SK-N-SH treated with all-trans-retinoic acid at 6 μM for 48 hours (cell line): ENCODE measurements at regions not wholly inside any gene's neighbourhood (a gene's known extent, or its start where the extent isn't known, plus 50 kb on each side); places are given as distances from the start of the nearest gene placed in this dataset.

ENCODE experiments used
- ATAC-seq: fragments of 200-7000 bp; cut with Tn5 transposase; 3 replicates; pipeline ENCODE4 v1.9.1; 2020; ENCODE audit warnings: mild to moderate bottlenecking, moderate library complexity
- ARNTL ChIP-seq: fragments of 450-650 bp; formaldehyde crosslinking; IDR thresholded peaks from 2 replicates; pipeline ENCODE4 v1.5.0; 2020; ENCODE audit warnings: low read depth, mild to moderate bottlenecking, moderate library complexity, borderline replicate concordance
- BACH2 ChIP-seq: fragments of 250-450 bp; sonication (Bioruptor Pico); IDR thresholded peaks from 2 replicates; pipeline ENCODE4 v1.9.0; 2021; ENCODE audit warnings: mild to moderate bottlenecking, borderline replicate concordance
- CSDC2 ChIP-seq: fragments of 250-450 bp; sonication (Bioruptor Pico); IDR thresholded peaks from 2 replicates; pipeline ENCODE4 v1.5.0; 2020; ENCODE audit warnings: mild to moderate bottlenecking, moderate library complexity
- ESRRG ChIP-seq: fragments of 250-450 bp; sonication (Bioruptor Pico); IDR thresholded peaks from 2 replicates; pipeline ENCODE4 v1.6.1; 2021; ENCODE audit warnings: mild to moderate bottlenecking
- ISL1 ChIP-seq: fragments of 250-450 bp; sonication (Bioruptor Pico); IDR thresholded peaks from 2 replicates; pipeline ENCODE4 v2.1.2; 2022; ENCODE audit warnings: mild to moderate bottlenecking, moderate library complexity
- OSR1 ChIP-seq: fragments of 250-450 bp; sonication (Bioruptor Pico); IDR thresholded peaks from 2 replicates; pipeline ENCODE4 v1.8.0; 2022; ENCODE audit warnings: moderate library complexity, mild to moderate bottlenecking, inconsistent platforms
- PPARA ChIP-seq: fragments of 250-450 bp; sonication (Bioruptor Pico); IDR thresholded peaks from 2 replicates; pipeline ENCODE4 v1.5.0; 2020; ENCODE audit warnings: mild to moderate bottlenecking, borderline replicate concordance
- RARB ChIP-seq: fragments of 250-450 bp; sonication (Bioruptor Pico); IDR thresholded peaks from 2 replicates; pipeline ENCODE4 v1.8.0; 2021; ENCODE audit warnings: mild to moderate bottlenecking, moderate library complexity
- SNAI2 ChIP-seq: fragments of 250-450 bp; sonication (Bioruptor Pico); IDR thresholded peaks from 2 replicates; pipeline ENCODE4 v1.5.0; 2020; ENCODE audit warnings: mild to moderate bottlenecking, moderate library complexity
- TOX ChIP-seq: fragments of 250-450 bp; sonication (Bioruptor Pico); IDR thresholded peaks from 2 replicates; pipeline ENCODE4 v1.8.0; 2021; ENCODE audit warnings: mild to moderate bottlenecking, moderate library complexity, borderline replicate concordance
- ZFP3 ChIP-seq: fragments of 250-450 bp; sonication (Bioruptor Pico); IDR thresholded peaks from 2 replicates; pipeline ENCODE4 v1.5.0; 2020; ENCODE audit warnings: mild to moderate bottlenecking, moderate library complexity
- ZFP30 ChIP-seq: fragments of 450-650 bp; formaldehyde crosslinking; IDR thresholded peaks from 2 replicates; pipeline ENCODE4 v1.5.0; 2022; ENCODE audit warnings: mild to moderate bottlenecking, moderate library complexity
- ZNF565 ChIP-seq: fragments of 450-650 bp; formaldehyde crosslinking; conservative IDR thresholded peaks from 2 replicates; pipeline ENCODE4 v1.5.0; 2020; ENCODE audit warnings: low read depth, mild to moderate bottlenecking, moderate library complexity
- ZNF70 ChIP-seq: fragments of 450-650 bp; formaldehyde crosslinking; IDR thresholded peaks from 2 replicates; pipeline ENCODE4 v1.5.0; 2020; ENCODE audit warnings: mild to moderate bottlenecking, moderate library complexity
- ZNF8 ChIP-seq: fragments of 450-650 bp; formaldehyde crosslinking; IDR thresholded peaks from 2 replicates; pipeline ENCODE4 v1.5.0; 2020; ENCODE audit warnings: mild to moderate bottlenecking, moderate library complexity
- TF ChIP-seq, protein P1 (sequence below): fragments of 250-450 bp; sonication (Bioruptor Pico); IDR thresholded peaks from 2 replicates; pipeline ENCODE4 v1.5.1; 2020; ENCODE audit warnings: low read depth, mild to moderate bottlenecking, moderate library complexity
- TF ChIP-seq, protein P2 (sequence below): fragments of 250-450 bp; sonication (Bioruptor Pico); IDR thresholded peaks from 2 replicates; pipeline ENCODE4 v1.5.0; 2020; ENCODE audit warnings: mild to moderate bottlenecking, moderate library complexity
- TF ChIP-seq, protein P3 (sequence below): fragments of 250-450 bp; sonication (Bioruptor Pico); IDR thresholded peaks from 2 replicates; pipeline ENCODE4 v1.8.0; 2020; ENCODE audit warnings: mild to moderate bottlenecking, moderate library complexity, borderline replicate concordance
- TF ChIP-seq, protein P4 (sequence below): fragments of 250-450 bp; sonication (Bioruptor Pico); IDR thresholded peaks from 2 replicates; pipeline ENCODE4 v1.8.0; 2021; ENCODE audit warnings: low read depth, mild to moderate bottlenecking, moderate library complexity, borderline replicate concordance
- TF ChIP-seq, protein P5 (sequence below): fragments of 250-450 bp; sonication (Bioruptor Pico); IDR thresholded peaks from 2 replicates; pipeline ENCODE4 v1.5.1; 2021; ENCODE audit warnings: mild to moderate bottlenecking, moderate library complexity

DNA sequence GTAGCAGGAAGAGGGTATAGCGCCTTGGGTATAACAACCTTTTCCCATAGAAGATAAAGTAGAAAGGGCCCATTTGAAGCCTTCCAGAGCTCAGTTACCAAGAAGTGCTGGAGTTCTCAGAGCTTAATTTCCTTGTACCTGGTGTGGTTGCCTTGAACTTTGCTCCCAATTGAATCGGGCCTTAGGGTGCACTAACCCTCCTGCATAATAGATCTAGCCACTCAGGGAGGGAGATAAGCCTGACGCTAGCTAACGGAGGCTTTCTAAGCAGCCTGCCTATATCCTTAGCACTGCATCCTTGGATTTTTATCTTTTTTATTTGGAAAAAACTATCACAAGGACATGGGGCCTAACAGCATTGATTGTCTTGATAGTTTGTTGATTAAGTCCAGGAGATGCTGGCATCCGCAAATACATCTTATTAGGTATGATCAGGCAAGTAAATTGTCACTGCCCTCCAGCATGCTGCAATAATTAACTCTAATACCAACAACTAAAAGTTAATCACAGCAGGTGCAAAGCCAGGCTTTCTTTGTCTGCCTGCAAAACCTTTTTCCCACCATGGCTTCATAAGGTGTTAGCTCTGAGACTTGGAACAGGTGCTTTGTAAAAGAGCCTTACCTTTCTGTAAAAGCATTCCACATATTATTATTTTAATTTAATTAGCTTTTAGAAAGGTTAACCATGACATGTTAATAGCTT lies 199.4 kb downstream of the SREK1 start (continued):
- TF ChIP-seq ZNF70 (CRISPR knock-in tag) (no peak), OSR1 (CRISPR knock-in tag) (no peak), PPARA (CRISPR knock-in tag) (no peak), SNAI2 (no peak)

DNA sequence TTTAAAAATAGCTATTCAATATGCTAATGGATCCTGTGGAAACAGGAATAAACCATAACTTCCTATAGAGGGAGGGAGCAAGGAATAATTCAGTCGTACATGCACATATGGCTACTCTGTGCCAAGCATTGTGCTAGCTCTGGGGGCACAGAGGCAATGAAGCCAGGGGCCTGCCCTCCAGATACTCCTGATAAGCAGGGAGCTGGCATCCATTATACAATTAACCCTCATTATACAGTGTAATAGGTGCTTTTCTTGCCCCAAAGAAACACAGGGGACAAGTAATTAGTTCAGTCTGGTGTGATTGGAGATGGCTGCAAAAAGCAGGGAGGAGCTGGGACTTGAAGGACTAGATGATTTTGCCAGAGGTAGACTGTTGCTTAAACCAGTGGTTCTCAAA lies 200.4 kb downstream of the SREK1 start:
- TF ChIP-seq, protein P1, sequence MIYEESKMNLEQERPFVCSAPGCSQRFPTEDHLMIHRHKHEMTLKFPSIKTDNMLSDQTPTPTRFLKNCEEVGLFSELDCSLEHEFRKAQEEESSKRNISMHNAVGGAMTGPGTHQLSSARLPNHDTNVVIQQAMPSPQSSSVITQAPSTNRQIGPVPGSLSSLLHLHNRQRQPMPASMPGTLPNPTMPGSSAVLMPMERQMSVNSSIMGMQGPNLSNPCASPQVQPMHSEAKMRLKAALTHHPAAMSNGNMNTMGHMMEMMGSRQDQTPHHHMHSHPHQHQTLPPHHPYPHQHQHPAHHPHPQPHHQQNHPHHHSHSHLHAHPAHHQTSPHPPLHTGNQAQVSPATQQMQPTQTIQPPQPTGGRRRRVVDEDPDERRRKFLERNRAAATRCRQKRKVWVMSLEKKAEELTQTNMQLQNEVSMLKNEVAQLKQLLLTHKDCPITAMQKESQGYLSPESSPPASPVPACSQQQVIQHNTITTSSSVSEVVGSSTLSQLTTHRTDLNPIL (CRISPR knock-in tag): no peak
- TF ChIP-seq TOX (CRISPR knock-in tag) (no peak), ZFP3 (CRISPR knock-in tag) (no peak), ISL1 (CRISPR knock-in tag) (no peak), ARNTL (no peak), ESRRG (CRISPR knock-in tag) (no peak), BACH2 (no peak), OSR1 (CRISPR knock-in tag) (no peak), ZNF8 (CRISPR knock-in tag) (no peak), CSDC2 (CRISPR knock-in tag) (no peak), PPARA (CRISPR knock-in tag) (no peak)
- TF ChIP-seq, protein P2, sequence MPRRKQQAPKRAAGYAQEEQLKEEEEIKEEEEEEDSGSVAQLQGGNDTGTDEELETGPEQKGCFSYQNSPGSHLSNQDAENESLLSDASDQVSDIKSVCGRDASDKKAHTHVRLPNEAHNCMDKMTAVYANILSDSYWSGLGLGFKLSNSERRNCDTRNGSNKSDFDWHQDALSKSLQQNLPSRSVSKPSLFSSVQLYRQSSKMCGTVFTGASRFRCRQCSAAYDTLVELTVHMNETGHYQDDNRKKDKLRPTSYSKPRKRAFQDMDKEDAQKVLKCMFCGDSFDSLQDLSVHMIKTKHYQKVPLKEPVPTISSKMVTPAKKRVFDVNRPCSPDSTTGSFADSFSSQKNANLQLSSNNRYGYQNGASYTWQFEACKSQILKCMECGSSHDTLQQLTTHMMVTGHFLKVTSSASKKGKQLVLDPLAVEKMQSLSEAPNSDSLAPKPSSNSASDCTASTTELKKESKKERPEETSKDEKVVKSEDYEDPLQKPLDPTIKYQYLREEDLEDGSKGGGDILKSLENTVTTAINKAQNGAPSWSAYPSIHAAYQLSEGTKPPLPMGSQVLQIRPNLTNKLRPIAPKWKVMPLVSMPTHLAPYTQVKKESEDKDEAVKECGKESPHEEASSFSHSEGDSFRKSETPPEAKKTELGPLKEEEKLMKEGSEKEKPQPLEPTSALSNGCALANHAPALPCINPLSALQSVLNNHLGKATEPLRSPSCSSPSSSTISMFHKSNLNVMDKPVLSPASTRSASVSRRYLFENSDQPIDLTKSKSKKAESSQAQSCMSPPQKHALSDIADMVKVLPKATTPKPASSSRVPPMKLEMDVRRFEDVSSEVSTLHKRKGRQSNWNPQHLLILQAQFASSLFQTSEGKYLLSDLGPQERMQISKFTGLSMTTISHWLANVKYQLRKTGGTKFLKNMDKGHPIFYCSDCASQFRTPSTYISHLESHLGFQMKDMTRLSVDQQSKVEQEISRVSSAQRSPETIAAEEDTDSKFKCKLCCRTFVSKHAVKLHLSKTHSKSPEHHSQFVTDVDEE (CRISPR knock-in tag): no peak

DNA sequence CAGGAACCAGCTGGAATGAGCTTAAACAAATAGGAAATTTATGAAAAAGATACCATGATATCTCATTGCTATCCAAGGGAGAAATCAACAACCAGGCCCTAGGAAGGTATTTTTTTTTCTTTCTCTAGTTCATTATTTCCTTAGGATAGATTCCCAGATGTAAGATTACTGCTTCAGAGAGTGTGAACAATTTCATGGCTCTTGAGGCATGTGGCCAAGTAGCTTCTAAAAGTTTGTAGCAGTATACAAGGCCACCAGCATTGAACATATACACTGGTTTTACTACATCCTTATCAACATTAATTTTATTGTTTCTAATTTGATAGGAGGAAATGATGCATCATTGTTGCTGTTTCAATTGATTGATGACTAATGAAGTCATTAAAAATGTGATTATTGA lies 201.2 kb downstream of the SREK1 start:
- no peak for TF ChIP-seq OSR1 (CRISPR knock-in tag)
- TF ChIP-seq ISL1 (CRISPR knock-in tag): no peak
- no peak for ATAC-seq

More for the DNA sequence above, 200.4 kb downstream of the SREK1 start:
- ATAC-seq: no peak

DNA sequence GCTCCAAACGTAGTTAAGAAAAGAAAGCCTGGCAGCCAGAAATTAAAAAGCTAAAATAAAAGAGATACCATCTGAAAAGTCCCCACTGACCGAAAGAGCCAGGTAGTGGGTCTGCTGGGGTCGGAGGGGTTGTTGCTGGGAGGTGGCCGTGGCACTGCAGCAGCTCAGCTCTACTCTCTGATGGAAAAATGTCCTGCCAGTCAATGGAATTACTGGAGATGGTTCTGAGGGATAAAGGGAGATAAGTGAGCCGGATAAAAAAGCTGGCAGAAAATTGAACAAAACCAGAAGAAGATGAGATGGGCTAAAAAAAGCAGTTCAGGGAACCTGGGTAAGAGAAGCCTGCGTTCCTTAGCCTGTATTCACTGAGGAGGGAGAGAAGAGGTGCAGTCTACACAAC lies 202.8 kb downstream of the SREK1 start:
- TF ChIP-seq ZNF70 (CRISPR knock-in tag) (no peak), SNAI2 (no peak), ARNTL (no peak), ZFP3 (CRISPR knock-in tag) (no peak), PPARA (CRISPR knock-in tag) (no peak), ZNF565 (no peak), ZFP30 (CRISPR knock-in tag) (no peak), ISL1 (CRISPR knock-in tag) (no peak), RARB (CRISPR knock-in tag) (no peak)
- TF ChIP-seq, protein P2 (CRISPR knock-in tag): no peak
- TF ChIP-seq, protein P3, sequence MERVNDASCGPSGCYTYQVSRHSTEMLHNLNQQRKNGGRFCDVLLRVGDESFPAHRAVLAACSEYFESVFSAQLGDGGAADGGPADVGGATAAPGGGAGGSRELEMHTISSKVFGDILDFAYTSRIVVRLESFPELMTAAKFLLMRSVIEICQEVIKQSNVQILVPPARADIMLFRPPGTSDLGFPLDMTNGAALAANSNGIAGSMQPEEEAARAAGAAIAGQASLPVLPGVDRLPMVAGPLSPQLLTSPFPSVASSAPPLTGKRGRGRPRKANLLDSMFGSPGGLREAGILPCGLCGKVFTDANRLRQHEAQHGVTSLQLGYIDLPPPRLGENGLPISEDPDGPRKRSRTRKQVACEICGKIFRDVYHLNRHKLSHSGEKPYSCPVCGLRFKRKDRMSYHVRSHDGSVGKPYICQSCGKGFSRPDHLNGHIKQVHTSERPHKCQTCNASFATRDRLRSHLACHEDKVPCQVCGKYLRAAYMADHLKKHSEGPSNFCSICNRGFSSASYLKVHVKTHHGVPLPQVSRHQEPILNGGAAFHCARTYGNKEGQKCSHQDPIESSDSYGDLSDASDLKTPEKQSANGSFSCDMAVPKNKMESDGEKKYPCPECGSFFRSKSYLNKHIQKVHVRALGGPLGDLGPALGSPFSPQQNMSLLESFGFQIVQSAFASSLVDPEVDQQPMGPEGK: no peak
- TF ChIP-seq, protein P1 (CRISPR knock-in tag): no peak
- TF ChIP-seq, protein P4, sequence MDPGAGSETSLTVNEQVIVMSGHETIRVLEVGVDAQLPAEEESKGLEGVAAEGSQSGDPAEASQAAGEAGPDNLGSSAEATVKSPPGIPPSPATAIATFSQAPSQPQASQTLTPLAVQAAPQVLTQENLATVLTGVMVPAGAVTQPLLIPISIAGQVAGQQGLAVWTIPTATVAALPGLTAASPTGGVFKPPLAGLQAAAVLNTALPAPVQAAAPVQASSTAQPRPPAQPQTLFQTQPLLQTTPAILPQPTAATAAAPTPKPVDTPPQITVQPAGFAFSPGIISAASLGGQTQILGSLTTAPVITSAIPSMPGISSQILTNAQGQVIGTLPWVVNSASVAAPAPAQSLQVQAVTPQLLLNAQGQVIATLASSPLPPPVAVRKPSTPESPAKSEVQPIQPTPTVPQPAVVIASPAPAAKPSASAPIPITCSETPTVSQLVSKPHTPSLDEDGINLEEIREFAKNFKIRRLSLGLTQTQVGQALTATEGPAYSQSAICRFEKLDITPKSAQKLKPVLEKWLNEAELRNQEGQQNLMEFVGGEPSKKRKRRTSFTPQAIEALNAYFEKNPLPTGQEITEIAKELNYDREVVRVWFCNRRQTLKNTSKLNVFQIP (CRISPR knock-in tag): no peak
- TF ChIP-seq, protein P5, sequence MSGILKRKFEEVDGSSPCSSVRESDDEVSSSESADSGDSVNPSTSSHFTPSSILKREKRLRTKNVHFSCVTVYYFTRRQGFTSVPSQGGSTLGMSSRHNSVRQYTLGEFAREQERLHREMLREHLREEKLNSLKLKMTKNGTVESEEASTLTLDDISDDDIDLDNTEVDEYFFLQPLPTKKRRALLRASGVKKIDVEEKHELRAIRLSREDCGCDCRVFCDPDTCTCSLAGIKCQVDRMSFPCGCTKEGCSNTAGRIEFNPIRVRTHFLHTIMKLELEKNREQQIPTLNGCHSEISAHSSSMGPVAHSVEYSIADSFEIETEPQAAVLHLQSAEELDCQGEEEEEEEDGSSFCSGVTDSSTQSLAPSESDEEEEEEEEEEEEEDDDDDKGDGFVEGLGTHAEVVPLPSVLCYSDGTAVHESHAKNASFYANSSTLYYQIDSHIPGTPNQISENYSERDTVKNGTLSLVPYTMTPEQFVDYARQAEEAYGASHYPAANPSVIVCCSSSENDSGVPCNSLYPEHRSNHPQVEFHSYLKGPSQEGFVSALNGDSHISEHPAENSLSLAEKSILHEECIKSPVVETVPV (CRISPR knock-in tag): no peak
- no peak for ATAC-seq
